ENCODE measurements at regions not wholly inside any gene's neighbourhood (a gene's known extent, or its start where the extent isn't known, plus 50 kb on each side); places are given as distances from the start of the nearest gene placed in this dataset.

DNA sequence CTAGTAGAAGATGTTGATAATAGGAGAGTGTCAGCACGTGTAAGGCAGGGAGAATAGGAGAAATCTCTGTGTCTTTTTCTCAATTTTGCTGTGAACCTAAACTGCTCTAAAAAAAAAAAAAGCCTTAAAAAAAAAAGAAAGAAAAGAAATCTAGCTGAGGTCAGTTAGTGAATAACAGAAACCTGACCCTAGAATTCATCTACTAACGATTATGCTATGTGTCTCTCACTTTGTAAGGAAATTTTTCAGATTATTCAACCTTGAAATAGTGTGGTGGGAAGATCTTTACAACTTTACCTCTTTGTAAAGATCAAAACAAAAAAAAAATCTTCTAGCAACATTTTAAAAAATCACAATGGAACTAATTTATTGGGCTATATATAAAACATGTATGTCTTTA is 995.7 kb downstream of the GALC start:
- TF ChIP-seq POLR2A (IDR thresholded peaks at IDR 0.05; ENCODE audit: low read depth) (no peak), EP300 (IDR thresholded peaks at IDR 0.05) (no peak), POLR2AphosphoS5 (IDR thresholded peaks at IDR 0.05) (no peak)
- TF ChIP-seq, protein P1, sequence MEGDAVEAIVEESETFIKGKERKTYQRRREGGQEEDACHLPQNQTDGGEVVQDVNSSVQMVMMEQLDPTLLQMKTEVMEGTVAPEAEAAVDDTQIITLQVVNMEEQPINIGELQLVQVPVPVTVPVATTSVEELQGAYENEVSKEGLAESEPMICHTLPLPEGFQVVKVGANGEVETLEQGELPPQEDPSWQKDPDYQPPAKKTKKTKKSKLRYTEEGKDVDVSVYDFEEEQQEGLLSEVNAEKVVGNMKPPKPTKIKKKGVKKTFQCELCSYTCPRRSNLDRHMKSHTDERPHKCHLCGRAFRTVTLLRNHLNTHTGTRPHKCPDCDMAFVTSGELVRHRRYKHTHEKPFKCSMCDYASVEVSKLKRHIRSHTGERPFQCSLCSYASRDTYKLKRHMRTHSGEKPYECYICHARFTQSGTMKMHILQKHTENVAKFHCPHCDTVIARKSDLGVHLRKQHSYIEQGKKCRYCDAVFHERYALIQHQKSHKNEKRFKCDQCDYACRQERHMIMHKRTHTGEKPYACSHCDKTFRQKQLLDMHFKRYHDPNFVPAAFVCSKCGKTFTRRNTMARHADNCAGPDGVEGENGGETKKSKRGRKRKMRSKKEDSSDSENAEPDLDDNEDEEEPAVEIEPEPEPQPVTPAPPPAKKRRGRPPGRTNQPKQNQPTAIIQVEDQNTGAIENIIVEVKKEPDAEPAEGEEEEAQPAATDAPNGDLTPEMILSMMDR (IDR thresholded peaks at IDR 0.05), result no peak
